Neuronal stem cell (in vitro differentiated cells): ENCODE measurements at regions not wholly inside any gene's neighbourhood (a gene's known extent, or its start where the extent isn't known, plus 50 kb on each side); places are given as distances from the start of the nearest gene placed in this dataset.

Experiments used
- DNase-seq: peaks from one replicate; pipeline ENCODE4 v3.0.0-alpha.2; 2013; ENCODE audit warnings: low spot score
- H2AFZ ChIP-seq: one replicate; pipeline ENCODE4 v1.6.1; 2013; ENCODE audit warnings: mild to moderate bottlenecking, low read length, inconsistent platforms
- H2AK5ac ChIP-seq: 2 replicates; pipeline ENCODE4 v1.6.1; 2013; ENCODE audit warnings: low read depth, mild to moderate bottlenecking, inconsistent platforms, low read length, moderate library complexity, mixed read lengths
- H2BK120ac ChIP-seq: 2 replicates; pipeline ENCODE4 v1.6.1; 2013; ENCODE audit warnings: low read depth, mild to moderate bottlenecking, inconsistent platforms, low read length, moderate library complexity, mixed read lengths
- H2BK12ac ChIP-seq: one replicate; pipeline ENCODE4 v1.6.1; 2013; ENCODE audit warnings: low read length, inconsistent platforms
- H2BK15ac ChIP-seq: 2 replicates; pipeline ENCODE4 v1.6.1; 2013; ENCODE audit warnings: mild to moderate bottlenecking, low read length, inconsistent platforms, mixed read lengths
- H2BK5ac ChIP-seq: one replicate; pipeline ENCODE4 v1.6.1; 2013; ENCODE audit warnings: inconsistent platforms, mild to moderate bottlenecking, low read length, moderate library complexity
- H3K14ac ChIP-seq: one replicate; pipeline ENCODE4 v1.6.1; 2013; ENCODE audit warnings: low read length, inconsistent platforms
- H3K18ac ChIP-seq: 2 replicates; pipeline ENCODE4 v1.6.1; 2013; ENCODE audit warnings: low read length, inconsistent platforms
- H3K23ac ChIP-seq: 2 replicates; pipeline ENCODE4 v1.6.1; 2013; ENCODE audit warnings: low read depth, mild to moderate bottlenecking, mixed read lengths, low read length, inconsistent platforms; ENCODE audit not compliant: poor library complexity
- H3K27ac ChIP-seq: replicated peaks from 3 replicates; pipeline ENCODE4 v1.5.1; 2013; ENCODE audit warnings: low read length, inconsistent platforms
- H3K27me3 ChIP-seq, 3 experiments: 2 replicates each; pipeline ENCODE4 v1.6.1; 2013; ENCODE audit warnings: low read length in 3 of 3, mild to moderate bottlenecking in 2 of 3, inconsistent platforms in 1 of 3, low read depth in 1 of 3, mixed read lengths in 1 of 3, moderate library complexity in 1 of 3; ENCODE audit not compliant: control insufficient read depth in 3 of 3, insufficient read depth in 3 of 3
- H3K36me3 ChIP-seq, 2 donors: replicated peaks in 1 of 2; 2 replicates each; pipeline ENCODE4 v1.6.1; 2013; ENCODE audit warnings: low read length in 2 of 2; ENCODE audit not compliant: control insufficient read depth in 2 of 2, insufficient read depth in 2 of 2
- H3K4ac ChIP-seq: 2 replicates; pipeline ENCODE4 v1.6.1; 2013; ENCODE audit warnings: inconsistent platforms, mild to moderate bottlenecking, low read length, moderate library complexity
- H3K4me1 ChIP-seq, 2 donors: 1 replicate in 1 of 2; 2 replicates in 1 of 2; pipeline ENCODE4 v1.6.1; 2013; ENCODE audit warnings: low read length in 2 of 2, low read depth in 1 of 2; ENCODE audit not compliant: control insufficient read depth in 2 of 2, insufficient read depth in 1 of 2
- H3K4me2 ChIP-seq: one replicate; pipeline ENCODE4 v1.6.1; 2013; ENCODE audit warnings: mild to moderate bottlenecking, low read length, inconsistent platforms; ENCODE audit not compliant: insufficient read depth, poor library complexity, severe bottlenecking
- H3K4me3 ChIP-seq, 2 donors: 2 replicates each; pipeline ENCODE4 v1.5.1; 2013; ENCODE audit warnings: low read length in 2 of 2, mild to moderate bottlenecking in 2 of 2, inconsistent platforms in 1 of 2, moderate library complexity in 1 of 2
- H3K79me1 ChIP-seq: one replicate; pipeline ENCODE4 v1.6.1; 2013; ENCODE audit warnings: low read depth, mild to moderate bottlenecking, inconsistent platforms, low read length, moderate library complexity
- H3K9ac ChIP-seq: one replicate; pipeline ENCODE4 v1.6.1; 2013; ENCODE audit warnings: mild to moderate bottlenecking, low read depth, low read length, inconsistent platforms; ENCODE audit not compliant: poor library complexity
- H3K9me3 ChIP-seq, 2 donors: replicated peaks in 1 of 2; 2 replicates each; pipeline versions ENCODE3 to v1.6.1; 2013; ENCODE audit warnings: low read length in 2 of 2, mild to moderate bottlenecking in 2 of 2, inconsistent platforms in 1 of 2, low read depth in 1 of 2, mixed read lengths in 1 of 2, moderate library complexity in 1 of 2; ENCODE audit not compliant: control insufficient read depth in 2 of 2, insufficient read depth in 1 of 2
- H4K8ac ChIP-seq: one replicate; pipeline ENCODE4 v1.6.1; 2013; ENCODE audit warnings: low read depth, mild to moderate bottlenecking, inconsistent platforms, low read length, moderate library complexity
- H4K91ac ChIP-seq: one replicate; pipeline ENCODE4 v1.6.1; 2013; ENCODE audit warnings: low read length, low read depth, mild to moderate bottlenecking, inconsistent platforms; ENCODE audit not compliant: poor library complexity
- WGBS, 2 donors: extraction: QIAGEN DNeasy Blood & Tissue Kit; methylation state at CpG; one replicate each; pipeline ENCODE4 v1.1.7; 2013; ENCODE audit warnings: missing lambda C conversion rate in 2 of 2, mixed read lengths in 1 of 2; ENCODE audit not compliant: insufficient read length in 2 of 2, insufficient replicate concordance in 1 of 2; ENCODE audit errors: extremely low coverage in 2 of 2; 5-methylcytosine and 5-hydroxymethylcytosine counted together

- H4K8ac ChIP-seq: no peak overlapping the region
- H3K9ac ChIP-seq: no peak overlapping the region
- no peak overlapping the region for H3K4ac ChIP-seq
- H2BK120ac ChIP-seq: no peak overlapping the region
- no peaks in the 10 kb centered on the region for H3K79me1 ChIP-seq
- no peak overlapping the region for H4K91ac ChIP-seq
- no peak overlapping the region for H3K4me3 ChIP-seq
- DNase-seq: no peak
- WGBS, 2 donors: 100% methylated on average over 2 of the region's 3 CpGs; no CpG with 5 or more reads in 1 of the 2 donors
- no peak overlapping the region for H2BK5ac ChIP-seq
- H3K23ac ChIP-seq: no peak overlapping the region
- no peaks in the 10 kb centered on the region for H3K27me3 ChIP-seq
- no peaks in the 10 kb centered on the region for H3K36me3 ChIP-seq
- no peak overlapping the region for H2BK12ac ChIP-seq
- no peak overlapping the region for H3K27ac ChIP-seq
- H3K4me1 ChIP-seq: peaks cover 2 to 9% of the 10 kb centered on the region in 2 donors
- no peak overlapping the region for H2BK15ac ChIP-seq
- no peak overlapping the region for H3K18ac ChIP-seq
- H2AK5ac ChIP-seq: no peak overlapping the region
- H3K14ac ChIP-seq: no peak overlapping the region
- no peak overlapping the region for H3K4me2 ChIP-seq
- H2AFZ ChIP-seq: no peak overlapping the region
- H3K9me3 ChIP-seq: peaks cover 0 to 2% of the 10 kb centered on the region in 2 donors
Observed at GRCh38 chr14:34093883-34094282, 143.0 kb upstream of the EGLN3 start.

GRCh38 chr14:34090451-34090850 lies 139.6 kb upstream of the EGLN3 start:
- Histone ChIP-seq H3K36me3 (no peaks in the 10 kb centered on the region), H3K27ac (no peak overlapping the region), H2BK12ac (no peak overlapping the region), H2BK5ac (no peak overlapping the region), H2AK5ac (no peak overlapping the region), H3K23ac (no peak overlapping the region), H2AFZ (no peak overlapping the region), H3K14ac (no peak overlapping the region), H3K9ac (no peak overlapping the region), H4K91ac (no peak overlapping the region), H3K4me2 (no peak overlapping the region), H3K18ac (no peak overlapping the region), H3K4ac (no peak overlapping the region), H3K27me3 (no peaks in the 10 kb centered on the region), H2BK120ac (no peak overlapping the region), H3K79me1 (no peaks in the 10 kb centered on the region), H3K4me1 (peaks cover 0 to 1% of the 10 kb centered on the region in 2 donors), H4K8ac (no peak overlapping the region), H3K9me3 (peaks cover 0 to 5% of the 10 kb centered on the region in 2 donors), H2BK15ac (no peak overlapping the region), H3K4me3 (no peak overlapping the region)
- no peak for DNase-seq

- H3K27me3 ChIP-seq: no peaks in the 10 kb centered on the region
- no peak overlapping the region for H2BK120ac ChIP-seq
- H2BK12ac ChIP-seq: no peak overlapping the region
- no peak overlapping the region for H3K18ac ChIP-seq
- H3K4ac ChIP-seq: no peak overlapping the region
- H4K91ac ChIP-seq: no peak overlapping the region
- no peak overlapping the region for H2BK5ac ChIP-seq
- no peak overlapping the region for H3K9ac ChIP-seq
- no peak overlapping the region for H4K8ac ChIP-seq
- H3K9me3 ChIP-seq: peaks cover 0 to 5% of the 10 kb centered on the region in 2 donors
- no peak overlapping the region for H3K4me3 ChIP-seq
- H3K27ac ChIP-seq: no peak overlapping the region
- H3K4me2 ChIP-seq: no peak overlapping the region
- no peak overlapping the region for H3K23ac ChIP-seq
- no peak overlapping the region for H2BK15ac ChIP-seq
- no peak overlapping the region for H3K14ac ChIP-seq
- no peaks in the 10 kb centered on the region for H3K36me3 ChIP-seq
- H3K4me1 ChIP-seq: peaks cover 0 to 1% of the 10 kb centered on the region in 2 donors
- DNase-seq: no peak
- no peaks in the 10 kb centered on the region for H3K79me1 ChIP-seq
- no peak overlapping the region for H2AK5ac ChIP-seq
- WGBS, 2 donors: no CpG with 5 or more reads among the region's 2 CpGs
- no peak overlapping the region for H2AFZ ChIP-seq
Observed at GRCh38 chr14:34088914-34089313, 138.0 kb upstream of the EGLN3 start.

GRCh38 chr14:34087571-34087970 lies 136.7 kb upstream of the EGLN3 start:
- Histone ChIP-seq H3K36me3 (no peaks in the 10 kb centered on the region), H2AK5ac (no peak overlapping the region), H3K4me2 (no peak overlapping the region), H3K4me3 (no peak overlapping the region), H3K27me3 (no peaks in the 10 kb centered on the region), H3K4ac (no peak overlapping the region), H3K27ac (no peak overlapping the region), H2BK12ac (no peak overlapping the region), H4K91ac (no peak overlapping the region), H2BK15ac (no peak overlapping the region), H2BK5ac (no peak overlapping the region), H3K9ac (no peak overlapping the region), H3K23ac (no peak overlapping the region), H3K9me3 (peaks cover 0 to 5% of the 10 kb centered on the region in 2 donors), H3K79me1 (no peaks in the 10 kb centered on the region), H4K8ac (no peak overlapping the region), H3K18ac (no peak overlapping the region), H2AFZ (no peak overlapping the region), H3K14ac (no peak overlapping the region), H3K4me1 (peaks cover 0 to 1% of the 10 kb centered on the region in 2 donors), H2BK120ac (no peak overlapping the region)
- WGBS, 2 donors: no CpG with 5 or more reads among the region's 3 CpGs
- no peak for DNase-seq
